ENCODE measurements at regions not wholly inside any gene's neighbourhood (a gene's known extent, or its start where the extent isn't known, plus 50 kb on each side); places are given as distances from the start of the nearest gene placed in this dataset.
"Not testable (repeated sequence)": the region's sequence is repeated elsewhere in the genome, so short reads cannot be mapped to it uniquely, and the experiment has no call there.

DNA sequence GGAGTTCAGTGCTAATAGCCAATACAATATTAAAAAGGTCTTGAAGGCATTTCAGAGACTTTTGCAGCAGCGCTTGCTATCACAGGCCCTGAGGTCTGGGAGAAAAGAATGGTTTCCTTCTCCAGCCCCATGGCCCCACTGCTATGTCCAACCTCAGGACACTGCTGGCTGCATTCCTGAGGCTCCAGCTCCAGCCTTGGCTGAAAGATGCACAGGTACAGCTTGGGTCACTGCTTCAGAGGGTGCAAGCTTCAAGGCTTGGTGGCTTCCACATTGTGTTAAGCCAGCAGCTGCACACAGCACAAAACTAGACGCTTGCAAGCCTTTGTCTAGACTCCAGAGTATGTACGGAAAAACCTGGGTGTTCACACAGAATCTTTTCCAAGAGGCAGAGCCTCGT lies 589.2 kb downstream of the CWH43 start:
- not testable (repeated sequence) for DNase-seq (ENCODE audit: low read depth)

DNA sequence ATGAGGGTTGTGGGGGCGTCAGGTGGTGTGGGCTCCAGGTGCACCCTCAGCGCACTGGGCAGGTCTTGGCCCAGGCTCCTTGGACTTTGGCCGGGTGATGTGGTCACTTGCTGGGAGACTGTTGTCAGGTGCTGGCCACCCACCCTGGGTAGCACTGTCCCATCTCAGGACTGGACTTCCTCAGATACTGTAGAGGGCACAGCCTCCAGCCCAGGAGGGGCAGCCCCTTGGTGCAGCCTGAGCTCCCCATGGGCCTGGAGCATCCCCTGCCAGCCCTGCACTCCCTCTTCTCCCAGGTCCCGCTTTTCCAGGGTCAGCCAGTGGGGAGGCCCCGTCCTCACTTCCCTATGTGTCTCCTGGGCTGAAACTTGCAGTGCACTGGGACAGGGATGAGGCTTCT lies 592.3 kb downstream of the CWH43 start:
- DNase-seq (ENCODE audit: low read depth) = not testable (repeated sequence)

- DNase-seq (ENCODE audit: low read depth) = not testable (repeated sequence)
Measured at GRCh38 chr4:49578899-49579298, 592.8 kb downstream of the CWH43 start.

DNA sequence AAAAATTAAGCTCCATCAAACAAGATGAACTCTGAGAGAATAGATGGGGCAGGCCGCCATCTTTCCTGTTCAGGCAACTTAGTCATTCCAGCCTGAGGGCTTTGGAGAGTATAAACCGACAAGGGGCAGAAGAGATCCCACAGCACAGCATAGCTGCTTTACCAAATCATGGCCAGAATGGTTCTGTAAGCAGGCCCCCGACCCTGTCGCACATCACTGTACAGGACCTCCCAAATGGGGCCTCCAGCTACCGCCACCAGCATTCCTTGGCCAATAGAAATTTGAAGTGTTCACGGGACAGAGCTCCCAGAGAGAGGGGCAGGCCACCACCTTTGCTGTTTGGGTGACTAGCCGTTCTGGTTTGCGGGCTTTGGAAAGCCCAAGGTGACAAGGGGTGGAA lies 594.1 kb downstream of the CWH43 start:
- not testable (repeated sequence) for DNase-seq (ENCODE audit: low read depth)

DNA sequence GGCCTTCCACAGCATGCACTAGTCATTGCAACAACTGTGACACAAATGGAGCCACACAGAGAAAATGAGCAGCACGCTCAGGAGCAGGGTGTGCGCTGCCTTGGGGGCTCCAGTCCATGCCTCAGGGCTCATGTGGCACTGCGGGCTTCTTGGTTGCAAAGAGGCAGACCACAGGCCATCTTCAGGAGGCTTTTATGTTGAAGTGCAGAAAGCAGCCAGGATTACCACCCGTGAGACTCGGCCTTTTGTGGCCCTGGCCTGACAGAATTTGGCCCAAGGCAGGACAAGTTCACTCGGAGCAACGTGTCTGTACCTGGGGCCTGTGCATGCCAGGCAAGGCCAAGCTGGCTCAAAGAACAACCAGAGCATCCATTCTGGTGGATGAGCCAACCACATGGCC lies 602.3 kb downstream of the CWH43 start:
- DNase-seq (ENCODE audit: low read depth) = not testable (repeated sequence)

DNA sequence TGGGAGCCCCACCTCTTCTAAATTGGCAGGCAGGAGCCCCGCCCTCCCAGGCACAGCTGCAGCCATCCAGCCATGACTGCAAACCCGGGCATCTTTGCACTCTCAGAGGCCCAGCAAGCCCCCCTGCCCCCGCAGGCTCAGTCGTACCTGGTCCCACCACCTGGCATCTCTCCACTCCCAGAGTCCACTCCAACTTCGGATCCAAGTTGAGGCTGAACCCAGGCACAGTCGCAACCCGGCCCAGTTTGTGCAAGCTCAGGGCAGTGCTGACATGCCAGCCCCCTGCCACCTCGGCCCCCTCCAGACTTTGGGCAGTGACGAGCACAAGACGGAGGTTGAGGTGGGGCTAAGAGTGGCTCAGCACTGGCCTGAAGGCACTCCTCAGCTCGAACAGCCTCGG lies 632.4 kb downstream of the CWH43 start:
- DNase-seq (ENCODE audit: low read depth) = not testable (repeated sequence)

DNA sequence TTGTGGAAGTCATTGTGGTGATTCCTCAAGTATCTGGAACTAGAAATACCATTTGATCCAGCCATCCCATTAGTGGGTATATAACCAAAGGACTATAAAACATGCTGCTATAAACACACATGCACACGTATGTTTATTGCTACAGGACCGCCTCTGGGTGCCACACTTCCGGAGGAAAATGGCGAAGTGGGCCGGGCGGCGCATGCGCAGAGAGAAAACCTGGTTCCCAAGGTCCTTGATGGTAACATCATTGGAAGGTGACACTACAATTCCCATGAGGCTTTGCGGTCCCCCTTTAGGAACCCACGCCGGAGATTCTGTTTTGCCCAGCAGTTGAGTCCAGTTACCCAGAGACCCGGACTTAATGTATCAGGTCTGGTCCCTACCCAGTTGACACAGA lies 640.4 kb downstream of the CWH43 start:
- not testable (repeated sequence) for DNase-seq (ENCODE audit: low read depth)

Data from stimulated activated CD8-positive, alpha-beta memory T cell treated with anti-CD3 and anti-CD28 coated beads, Interleukin-12 subunit alpha, Interleukin-12 subunit beta, amount 100 ng/mL, for 4 hours (primary cell).